Esophagus squamous epithelium (tissue), 5 donors: ENCODE measurements at regions not wholly inside any gene's neighbourhood (a gene's known extent, or its start where the extent isn't known, plus 50 kb on each side); places are given as distances from the start of the nearest gene placed in this dataset.

Experiments used
- DNase-seq: peaks from one replicate; lab custom pipeline; 2025; lab: John Stamatoyannopoulos, UW
- H3K27ac ChIP-seq, 4 donors: fragments of 200-600 bp; sonication (generic); one replicate each; pipeline ENCODE4 v1.5.1; 2016 to 2019; ENCODE audit warnings: mild to moderate bottlenecking in 1 of 4
- H3K27me3 ChIP-seq, 4 donors: fragments of 200-600 bp; sonication (generic); 1 replicate in 3 of 4; 2 replicates in 1 of 4; pipeline versions ENCODE4 v1.5.1 to v1.6.0; 2017 to 2021; ENCODE audit warnings: antibody characterized with exemption in 1 of 4
- H3K36me3 ChIP-seq, 3 donors: fragments of 200-600 bp; sonication (generic); one replicate each; pipeline ENCODE4 v1.5.1; 2016 to 2019
- H3K4me1 ChIP-seq, 3 donors: fragments of 200-600 bp; sonication (generic); one replicate each; pipeline ENCODE4 v1.5.1; 2017 to 2019
- H3K4me3 ChIP-seq, 4 donors: fragments of 200-600 bp; sonication (generic); 1 replicate in 3 of 4; 2 replicates in 1 of 4; pipeline ENCODE4 v1.5.1; 2016 to 2019; ENCODE audit warnings: mild to moderate bottlenecking in 2 of 4, moderate library complexity in 1 of 4
- H3K9me3 ChIP-seq, 3 donors: fragments of 200-600 bp; sonication (generic); one replicate each; pipeline ENCODE4 v1.5.1; 2016 to 2019
- POLR2A ChIP-seq, 4 donors: fragments of 450-650 bp; IDR thresholded peaks; one replicate each; pipeline ENCODE4 v1.6.1; 2017; ENCODE audit warnings: antibody characterized with exemption in 4 of 4, mild to moderate bottlenecking in 4 of 4, moderate library complexity in 3 of 4
- WGBS, 2 donors: methylation state at CpG; one replicate each; pipeline ENCODE4 v1.1.5; 2018; 5-methylcytosine and 5-hydroxymethylcytosine counted together
- intact Hi-C: fragments of 100-400 bp; cut with DNase I; formaldehyde crosslinking; loops from one replicate; pipeline ENCODE4 v1.15.0; 2022
- TF ChIP-seq, protein P1 (sequence below), 6 experiments: fragments of 450-650 bp in 4 of 6; fragments of 200-600 bp in 2 of 6; sonication (generic) in 2 of 6; IDR thresholded peaks; one replicate each; pipeline ENCODE4 v1.5.1; 2016 to 2019; ENCODE audit warnings: antibody characterized with exemption in 6 of 6, mild to moderate bottlenecking in 4 of 6, moderate library complexity in 4 of 6
- donor health status: DM: yes; HTN: yes; CAD: no.

DNA sequence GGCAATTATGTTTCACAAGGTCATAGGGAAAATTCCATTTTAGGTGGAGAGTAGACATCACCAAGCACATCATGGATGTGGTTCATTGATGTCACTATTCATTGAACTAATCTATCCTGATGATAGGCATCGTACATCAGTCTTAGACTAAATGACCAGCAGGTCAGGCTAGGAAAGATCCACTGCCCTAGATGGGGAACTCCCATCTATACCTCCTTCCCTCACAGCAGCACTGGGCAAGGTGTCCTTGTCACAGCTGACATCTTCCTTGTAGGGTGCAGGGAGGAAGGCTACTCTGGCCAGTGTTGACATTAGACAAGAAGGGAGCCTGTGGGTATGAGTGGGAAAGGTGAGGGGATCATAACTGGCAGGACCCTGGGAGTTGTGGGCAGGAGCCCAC lies 63.8 kb upstream of the CAPRIN2 start:
- no peak for TF ChIP-seq POLR2A (IDR thresholded peaks at IDR 0.05)
- TF ChIP-seq, protein P1, sequence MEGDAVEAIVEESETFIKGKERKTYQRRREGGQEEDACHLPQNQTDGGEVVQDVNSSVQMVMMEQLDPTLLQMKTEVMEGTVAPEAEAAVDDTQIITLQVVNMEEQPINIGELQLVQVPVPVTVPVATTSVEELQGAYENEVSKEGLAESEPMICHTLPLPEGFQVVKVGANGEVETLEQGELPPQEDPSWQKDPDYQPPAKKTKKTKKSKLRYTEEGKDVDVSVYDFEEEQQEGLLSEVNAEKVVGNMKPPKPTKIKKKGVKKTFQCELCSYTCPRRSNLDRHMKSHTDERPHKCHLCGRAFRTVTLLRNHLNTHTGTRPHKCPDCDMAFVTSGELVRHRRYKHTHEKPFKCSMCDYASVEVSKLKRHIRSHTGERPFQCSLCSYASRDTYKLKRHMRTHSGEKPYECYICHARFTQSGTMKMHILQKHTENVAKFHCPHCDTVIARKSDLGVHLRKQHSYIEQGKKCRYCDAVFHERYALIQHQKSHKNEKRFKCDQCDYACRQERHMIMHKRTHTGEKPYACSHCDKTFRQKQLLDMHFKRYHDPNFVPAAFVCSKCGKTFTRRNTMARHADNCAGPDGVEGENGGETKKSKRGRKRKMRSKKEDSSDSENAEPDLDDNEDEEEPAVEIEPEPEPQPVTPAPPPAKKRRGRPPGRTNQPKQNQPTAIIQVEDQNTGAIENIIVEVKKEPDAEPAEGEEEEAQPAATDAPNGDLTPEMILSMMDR (IDR thresholded peaks at IDR 0.05), result no peak
- 90 to 100% methylated on average over 1 of the region's 1 CpG for whole genome bisulfite sequencing, 2 donors
- Histone ChIP-seq H3K36me3 (no peaks in the 10 kb centered on the region), H3K4me1 (peaks cover 0 to 15% (median 0%) of the 10 kb centered on the region in 3 donors), H3K27ac (no peak overlapping the region), H3K4me3 (no peak overlapping the region), H3K9me3 (no peaks in the 10 kb centered on the region), H3K27me3 (peaks cover 0 to 45% (median 0%) of the 10 kb centered on the region in 4 donors)
- DNase-seq, result no peak
- intact Hi-C loops, result no loop called here

DNA sequence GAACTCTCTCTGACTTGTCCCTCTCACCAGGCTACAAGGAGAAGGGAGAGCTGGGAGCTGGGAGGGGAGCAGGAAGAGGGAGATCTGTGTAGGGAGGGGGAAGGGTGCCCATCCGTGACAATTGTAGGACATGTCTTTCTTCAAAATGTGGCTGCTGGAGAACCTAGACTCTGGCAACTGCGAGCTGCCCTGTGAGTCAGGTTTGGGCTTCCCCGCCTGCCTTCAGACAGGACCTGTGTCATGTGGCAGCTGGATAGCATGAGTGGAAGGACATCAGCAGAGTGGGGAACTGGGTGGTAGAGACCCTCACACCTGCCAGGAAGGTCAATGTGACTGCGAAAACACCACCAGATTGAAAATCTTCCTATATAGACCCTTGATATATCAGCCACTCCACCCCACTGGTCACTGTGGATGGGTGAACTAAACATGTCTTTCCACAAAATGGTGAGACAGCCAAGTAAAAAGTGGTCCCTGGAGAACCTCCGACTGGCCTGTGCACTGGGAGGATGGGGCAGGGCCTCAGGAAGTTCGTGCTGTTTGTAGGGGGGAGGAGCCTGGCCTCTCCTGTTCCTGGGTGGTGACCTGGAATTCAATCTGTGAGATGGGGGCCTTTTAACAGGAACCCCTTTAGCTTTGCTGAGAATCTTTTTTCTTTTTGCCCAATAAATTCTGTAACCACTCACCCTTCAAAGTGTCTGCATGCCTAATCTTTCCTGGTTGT lies 62.2 kb upstream of the CAPRIN2 start:
- Histone ChIP-seq H3K9me3 (no peaks in the 10 kb centered on the region), H3K4me1 (peaks cover 0 to 3% (median 0%) of the 10 kb centered on the region in 3 donors), H3K36me3 (no peaks in the 10 kb centered on the region), H3K27ac (no peak overlapping the region), H3K4me3 (no peak overlapping the region), H3K27me3 (peaks cover 0 to 32% (median 0%) of the 10 kb centered on the region in 4 donors)
- TF ChIP-seq, protein P1 (IDR thresholded peaks at IDR 0.05), result no peak
- TF ChIP-seq POLR2A (IDR thresholded peaks at IDR 0.05), result no peak
- WGBS, 2 donors, result 77 to 86% methylated on average over 6 of the region's 6 CpGs
- intact Hi-C loops, result no loop called here
- DNase-seq, result no peak

DNA sequence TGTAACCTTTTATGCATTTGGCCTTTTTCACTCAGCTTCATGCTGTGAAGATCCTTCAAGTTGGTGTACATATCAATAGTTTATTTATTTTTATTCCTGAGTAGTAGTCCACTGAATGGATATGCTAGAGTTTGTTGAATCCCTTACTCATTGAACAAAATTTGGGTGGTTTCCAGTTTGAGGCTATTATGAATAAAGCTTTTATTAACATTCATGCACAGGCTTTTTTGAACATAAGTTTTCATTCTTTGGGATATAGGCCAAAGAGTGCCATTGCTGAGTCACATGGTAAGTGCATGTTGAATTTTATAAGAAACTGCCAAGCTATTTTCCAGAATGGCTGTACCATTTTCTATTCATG lies 59.5 kb upstream of the CAPRIN2 start:
- TF ChIP-seq, protein P1 (IDR thresholded peaks at IDR 0.05), result no peak
- no peak for TF ChIP-seq POLR2A (IDR thresholded peaks at IDR 0.05)
- Histone ChIP-seq H3K27ac (no peak overlapping the region), H3K4me3 (no peak overlapping the region), H3K27me3 (peaks cover 0 to 26% (median 0%) of the 10 kb centered on the region in 4 donors), H3K4me1 (no peaks in the 10 kb centered on the region), H3K9me3 (no peaks in the 10 kb centered on the region), H3K36me3 (no peaks in the 10 kb centered on the region)
- intact Hi-C loops, result no loop called here
- no peak for DNase-seq

DNA sequence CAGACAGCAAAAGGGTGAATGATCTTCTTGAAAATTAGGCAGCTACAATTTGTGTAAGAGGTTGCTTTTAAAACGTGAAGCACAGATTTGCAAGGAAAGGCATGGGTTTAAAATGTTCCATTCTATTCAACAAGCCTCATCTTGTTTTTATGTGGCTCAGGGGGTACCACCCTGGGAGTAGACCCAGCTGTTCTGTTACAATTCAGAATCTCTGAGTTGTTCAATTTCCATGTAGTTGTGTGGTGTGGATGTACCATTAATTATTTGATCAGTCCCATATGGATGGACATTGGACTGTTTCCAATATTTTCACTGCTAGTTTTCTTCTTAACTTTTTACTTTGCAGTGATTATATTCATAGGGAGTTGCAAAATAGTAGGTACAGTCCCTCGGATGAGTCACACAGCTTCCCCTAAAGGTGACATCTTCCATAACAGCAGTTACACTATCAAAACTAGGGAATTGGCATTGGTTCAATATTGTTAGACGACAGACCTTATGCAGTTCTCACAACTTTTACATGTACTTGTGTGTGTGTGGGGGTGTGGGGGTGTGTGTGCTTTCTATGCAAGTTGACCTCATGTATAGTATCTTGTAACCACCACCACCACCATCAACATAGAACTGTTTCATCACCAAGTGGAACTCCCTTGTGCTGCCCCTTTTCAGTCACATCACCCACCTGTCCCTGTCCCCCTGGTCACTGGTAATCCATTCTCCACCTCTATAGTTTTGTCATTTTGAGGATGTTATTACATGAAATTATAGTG lies 59.0 kb upstream of the CAPRIN2 start:
- no peaks in the 10 kb centered on the region for H3K4me1 ChIP-seq
- WGBS, 2 donors, result 30 to 34% methylated on average over 3 of the region's 3 CpGs

More for the DNA sequence above, 59.0 kb upstream of the CAPRIN2 start:
- intact Hi-C loops, result no loop called here
- no peaks in the 10 kb centered on the region for H3K36me3 ChIP-seq
- TF ChIP-seq POLR2A (IDR thresholded peaks at IDR 0.05), result no peak
- TF ChIP-seq, protein P1 (IDR thresholded peaks at IDR 0.05), result no peak
- DNase-seq, result no peak
- H3K27me3 ChIP-seq, result peaks cover 0 to 20% (median 0%) of the 10 kb centered on the region in 4 donors
- no peak overlapping the region for H3K27ac ChIP-seq
- H3K9me3 ChIP-seq, result no peaks in the 10 kb centered on the region
- H3K4me3 ChIP-seq, result no peak overlapping the region
